CD14-positive monocyte (primary cell): ENCODE measurements at regions not wholly inside any gene's neighbourhood (a gene's known extent, or its start where the extent isn't known, plus 50 kb on each side); places are given as distances from the start of the nearest gene placed in this dataset.

ENCODE experiments used
- DNase-seq, 3 donors: peaks; one replicate each; pipeline ENCODE4 v3.0.0-alpha.2; 2011 to 2022
- H2AFZ ChIP-seq: 2 replicates; pipeline ENCODE4 v1.6.0; 2012; ENCODE audit warnings: mild to moderate bottlenecking, low read depth, low read length, inconsistent platforms; ENCODE audit not compliant: insufficient read depth, poor library complexity, severe bottlenecking
- H3K27ac ChIP-seq, 2 donors: 1 replicate in 1 of 2; 2 replicates in 1 of 2; pipeline ENCODE4 v1.5.1; 2012 to 2013; ENCODE audit warnings: low read length in 2 of 2, control low read depth in 1 of 2, inconsistent platforms in 1 of 2, low read depth in 1 of 2, mild to moderate bottlenecking in 1 of 2
- H3K27me3 ChIP-seq, 2 donors: one replicate each; pipeline versions ENCODE4 v1.6.0 to v1.6.1; 2011 to 2013; ENCODE audit warnings: low read length in 2 of 2; ENCODE audit not compliant: control insufficient read depth in 2 of 2, insufficient read depth in 2 of 2
- H3K36me3 ChIP-seq, 2 donors: replicated peaks in 1 of 2; 1 replicate in 1 of 2; 2 replicates in 1 of 2; pipeline versions ENCODE4 v1.5.1 to v1.6.1; 2012 to 2013; ENCODE audit warnings: low read length in 2 of 2, control low read depth in 1 of 2, inconsistent platforms in 1 of 2, mild to moderate bottlenecking in 1 of 2; ENCODE audit not compliant: insufficient read depth in 2 of 2, control insufficient read depth in 1 of 2
- H3K4me1 ChIP-seq, 2 donors: 1 replicate in 1 of 2; 2 replicates in 1 of 2; pipeline versions ENCODE4 v1.5.1 to v1.6.1; 2012 to 2013; ENCODE audit warnings: low read length in 2 of 2, control low read depth in 1 of 2, inconsistent platforms in 1 of 2, mild to moderate bottlenecking in 1 of 2, moderate library complexity in 1 of 2; ENCODE audit not compliant: insufficient read depth in 2 of 2, control insufficient read depth in 1 of 2
- H3K4me2 ChIP-seq: replicated peaks from 2 replicates; pipeline ENCODE3; 2012; ENCODE audit warnings: low read length, moderate library complexity, mild to moderate bottlenecking; ENCODE audit not compliant: poor library complexity, severe bottlenecking; ENCODE audit errors: extremely low read depth
- H3K4me3 ChIP-seq, 3 experiments: fragments of 200-600 bp in 1 of 3; sonication (generic) in 1 of 3; replicated peaks in 1 of 3; 1 replicate in 2 of 3; 2 replicates in 1 of 3; pipeline ENCODE4 v1.5.1; 2011 to 2013; ENCODE audit warnings: low read length in 3 of 3, mild to moderate bottlenecking in 3 of 3, control low read depth in 2 of 3, low read depth in 2 of 3, inconsistent platforms in 1 of 3, moderate library complexity in 1 of 3
- H3K79me2 ChIP-seq: 2 replicates; pipeline ENCODE4 v1.6.0; 2012; ENCODE audit warnings: mild to moderate bottlenecking, control low read depth, inconsistent platforms, low read length, moderate library complexity; ENCODE audit not compliant: insufficient read depth
- H3K9ac ChIP-seq: 2 replicates; pipeline ENCODE4 v1.6.0; 2017; ENCODE audit warnings: low read length, mild to moderate bottlenecking; ENCODE audit not compliant: insufficient read depth, poor library complexity, severe bottlenecking
- H3K9me3 ChIP-seq, 2 donors: replicated peaks in 1 of 2; 1 replicate in 1 of 2; 2 replicates in 1 of 2; pipeline versions ENCODE4 v1.5.1 to v1.6.1; 2012 to 2013; ENCODE audit warnings: low read length in 2 of 2, control low read depth in 1 of 2; ENCODE audit not compliant: control insufficient read depth in 1 of 2, insufficient read depth in 1 of 2
- H4K20me1 ChIP-seq: 2 replicates; pipeline ENCODE4 v1.6.0; 2012; ENCODE audit warnings: mild to moderate bottlenecking, low read length, control low read depth, moderate library complexity; ENCODE audit not compliant: insufficient read depth
- H3K27ac Mint-ChIP-seq, 7 donors: one replicate each; pipeline ENCODE4 v1.8.0; 2020; ENCODE audit warnings: mild to moderate bottlenecking in 7 of 7, mixed read lengths in 7 of 7, moderate library complexity in 6 of 7, inconsistent platforms in 2 of 7
- H3K27me3 Mint-ChIP-seq, 3 donors: one replicate each; pipeline ENCODE4 v1.8.0; 2021 to 2022; ENCODE audit warnings: low read depth in 3 of 3, mild to moderate bottlenecking in 3 of 3, mixed read lengths in 3 of 3, moderate library complexity in 3 of 3, inconsistent platforms in 1 of 3
- H3K36me3 Mint-ChIP-seq, 2 donors: one replicate each; pipeline ENCODE4 v1.8.0; 2020; ENCODE audit warnings: mixed read lengths in 2 of 2, inconsistent platforms in 1 of 2, mild to moderate bottlenecking in 1 of 2
- H3K4me1 Mint-ChIP-seq: one replicate; pipeline ENCODE4 v1.8.0; 2020; ENCODE audit warnings: mild to moderate bottlenecking, mixed read lengths
- H3K4me3 Mint-ChIP-seq, 2 donors: one replicate each; pipeline ENCODE4 v1.8.0; 2020; ENCODE audit warnings: mild to moderate bottlenecking in 2 of 2, mixed read lengths in 2 of 2, moderate library complexity in 1 of 2
- H3K9me3 Mint-ChIP-seq, 7 donors: one replicate each; pipeline ENCODE4 v1.8.0; 2020 to 2022; ENCODE audit warnings: mixed read lengths in 7 of 7, mild to moderate bottlenecking in 6 of 7, moderate library complexity in 6 of 7, inconsistent platforms in 2 of 7
- WGBS: methylation state at CpG from one replicate; pipeline ENCODE4 v1.1.5; 2013; ENCODE audit warnings: missing lambda C conversion rate; ENCODE audit not compliant: insufficient coverage; 5-methylcytosine and 5-hydroxymethylcytosine counted together
- intact Hi-C, 2 donors: fragments of 100-400 bp; cut with micrococcal nuclease; formaldehyde crosslinking; loops; one replicate each; pipeline versions ENCODE4 v1.15.0 to v1.15.1; 2023
- TF ChIP-seq, protein P1 (sequence below): fragments of 200-600 bp; IDR thresholded peaks from one replicate; pipeline ENCODE4 v1.8.0; 2022; ENCODE audit warnings: antibody characterized with exemption, mild to moderate bottlenecking

DNA sequence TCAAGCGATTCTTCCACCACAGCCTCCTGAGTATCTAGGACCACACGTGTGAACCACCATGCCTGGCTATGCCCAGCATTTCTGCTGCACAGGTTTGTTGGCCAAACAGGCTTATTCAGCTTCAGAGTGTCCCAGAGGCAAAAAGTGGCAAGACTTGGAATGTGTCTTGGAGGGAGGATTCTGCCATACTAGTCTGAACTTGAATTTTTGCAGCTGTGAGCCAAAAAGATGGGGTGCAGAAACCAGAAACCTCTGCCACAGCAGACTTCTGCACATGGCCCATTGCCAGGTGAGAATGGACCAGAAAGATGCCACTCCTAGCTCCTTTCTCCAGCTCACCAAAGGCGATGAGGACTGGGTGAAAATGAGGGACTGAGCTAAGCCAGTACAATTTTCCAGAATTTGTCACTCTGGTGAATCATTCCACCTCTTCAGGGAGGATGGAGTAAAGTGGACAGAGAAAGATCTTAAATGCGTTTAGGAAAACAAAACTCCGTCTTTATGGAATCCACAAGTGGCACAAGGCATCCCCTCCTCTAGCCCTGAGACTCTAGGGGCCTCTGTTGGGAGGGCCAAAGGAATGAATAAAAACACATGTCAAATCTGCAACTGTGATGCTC is 369.1 kb upstream of the CLNK start:
- Mint-ChIP-seq H3K4me1 (no peaks in the 10 kb centered on the region), H3K36me3 (no peaks in the 10 kb centered on the region), H3K9me3 (peaks cover 0 to 3% (median 0%) of the 10 kb centered on the region in 7 donors), H3K27me3 (peaks cover 0 to 2% (median 0%) of the 10 kb centered on the region in 3 donors), H3K4me3 (no peak overlapping the region), H3K27ac (no peak overlapping the region)
- no peak for DNase-seq
- H4K20me1 ChIP-seq = no peaks in the 10 kb centered on the region
- no peak overlapping the region for H3K27ac ChIP-seq
- H3K79me2 ChIP-seq = no peaks in the 10 kb centered on the region
- H3K4me2 ChIP-seq = no peak overlapping the region
- no peak overlapping the region for H2AFZ ChIP-seq
- TF ChIP-seq, protein P1, sequence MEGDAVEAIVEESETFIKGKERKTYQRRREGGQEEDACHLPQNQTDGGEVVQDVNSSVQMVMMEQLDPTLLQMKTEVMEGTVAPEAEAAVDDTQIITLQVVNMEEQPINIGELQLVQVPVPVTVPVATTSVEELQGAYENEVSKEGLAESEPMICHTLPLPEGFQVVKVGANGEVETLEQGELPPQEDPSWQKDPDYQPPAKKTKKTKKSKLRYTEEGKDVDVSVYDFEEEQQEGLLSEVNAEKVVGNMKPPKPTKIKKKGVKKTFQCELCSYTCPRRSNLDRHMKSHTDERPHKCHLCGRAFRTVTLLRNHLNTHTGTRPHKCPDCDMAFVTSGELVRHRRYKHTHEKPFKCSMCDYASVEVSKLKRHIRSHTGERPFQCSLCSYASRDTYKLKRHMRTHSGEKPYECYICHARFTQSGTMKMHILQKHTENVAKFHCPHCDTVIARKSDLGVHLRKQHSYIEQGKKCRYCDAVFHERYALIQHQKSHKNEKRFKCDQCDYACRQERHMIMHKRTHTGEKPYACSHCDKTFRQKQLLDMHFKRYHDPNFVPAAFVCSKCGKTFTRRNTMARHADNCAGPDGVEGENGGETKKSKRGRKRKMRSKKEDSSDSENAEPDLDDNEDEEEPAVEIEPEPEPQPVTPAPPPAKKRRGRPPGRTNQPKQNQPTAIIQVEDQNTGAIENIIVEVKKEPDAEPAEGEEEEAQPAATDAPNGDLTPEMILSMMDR = no peak
- intact Hi-C loops = no loop called here
- WGBS = 100% methylated on average over 2 of the region's 5 CpGs
- H3K4me3 ChIP-seq = no peak overlapping the region
- H3K9ac ChIP-seq = no peak overlapping the region
- H3K27me3 ChIP-seq = no peaks in the 10 kb centered on the region
- H3K36me3 ChIP-seq = no peaks in the 10 kb centered on the region
- H3K4me1 ChIP-seq = no peaks in the 10 kb centered on the region
- H3K9me3 ChIP-seq = no peaks in the 10 kb centered on the region

DNA sequence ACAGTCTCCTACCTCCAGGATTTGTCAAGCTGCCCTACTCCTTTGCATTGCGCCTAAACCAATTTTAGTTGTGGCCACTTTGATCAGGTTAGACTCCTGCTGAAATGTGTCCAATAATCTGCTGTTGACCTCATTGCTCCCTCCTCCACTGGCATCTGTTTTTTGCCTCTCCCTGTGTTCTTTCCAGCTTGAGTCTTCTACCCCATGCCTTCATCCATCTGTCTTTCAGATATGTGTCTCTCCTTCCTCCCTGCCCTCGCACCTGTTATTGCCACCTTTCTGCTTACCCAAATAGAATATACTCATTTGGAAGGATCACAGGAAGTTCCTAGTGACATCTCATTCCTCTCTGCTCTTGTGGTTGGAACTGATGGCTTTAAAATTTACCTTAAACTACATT is 366.6 kb upstream of the CLNK start:
- H3K27ac Mint-ChIP-seq = no peak overlapping the region
- Histone ChIP-seq H3K27me3 (no peaks in the 10 kb centered on the region), H3K9me3 (peaks cover 0 to 5% of the 10 kb centered on the region in 2 donors), H3K36me3 (no peaks in the 10 kb centered on the region), H3K4me1 (no peaks in the 10 kb centered on the region), H3K79me2 (no peaks in the 10 kb centered on the region), H3K9ac (no peak overlapping the region), H4K20me1 (no peaks in the 10 kb centered on the region), H3K27ac (no peak overlapping the region), H3K4me3 (no peak overlapping the region), H3K4me2 (no peak overlapping the region), H2AFZ (no peak overlapping the region)
- intact Hi-C loops = no loop called here
- no peaks in the 10 kb centered on the region for H3K27me3 Mint-ChIP-seq
- DNase-seq = no peak
- WGBS = 100% methylated on average over 1 of the region's 2 CpGs
- TF ChIP-seq, protein P1 = no peak
- peaks cover 0 to 7% (median 3%) of the 10 kb centered on the region in 7 donors for H3K9me3 Mint-ChIP-seq
- no peaks in the 10 kb centered on the region for H3K4me1 Mint-ChIP-seq
- H3K36me3 Mint-ChIP-seq = no peaks in the 10 kb centered on the region
- no peak overlapping the region for H3K4me3 Mint-ChIP-seq
